ENCODE measurements at regions not wholly inside any gene's neighbourhood (a gene's known extent, or its start where the extent isn't known, plus 50 kb on each side); places are given as distances from the start of the nearest gene placed in this dataset.

- no peak for TF ChIP-seq TOX (CRISPR knock-in tag; IDR thresholded peaks at IDR 0.05; ENCODE audit: borderline replicate concordance)
- no peak for TF ChIP-seq ESRRG (CRISPR knock-in tag; IDR thresholded peaks at IDR 0.05)
- TF ChIP-seq ZNF565 (CRISPR knock-in tag; conservative IDR thresholded peaks at IDR 0.05; ENCODE audit: low read depth): no peak
- TF ChIP-seq SNAI2 (CRISPR knock-in tag; IDR thresholded peaks at IDR 0.05): no peak
- no peak for TF ChIP-seq GLIS3 (CRISPR knock-in tag; IDR thresholded peaks at IDR 0.05)
- TF ChIP-seq ZNF8 (CRISPR knock-in tag; IDR thresholded peaks at IDR 0.05): no peak
- no peak for TF ChIP-seq ARNTL (CRISPR knock-in tag; IDR thresholded peaks at IDR 0.05; ENCODE audit: borderline replicate concordance, low read depth)
- TF ChIP-seq, protein P1, sequence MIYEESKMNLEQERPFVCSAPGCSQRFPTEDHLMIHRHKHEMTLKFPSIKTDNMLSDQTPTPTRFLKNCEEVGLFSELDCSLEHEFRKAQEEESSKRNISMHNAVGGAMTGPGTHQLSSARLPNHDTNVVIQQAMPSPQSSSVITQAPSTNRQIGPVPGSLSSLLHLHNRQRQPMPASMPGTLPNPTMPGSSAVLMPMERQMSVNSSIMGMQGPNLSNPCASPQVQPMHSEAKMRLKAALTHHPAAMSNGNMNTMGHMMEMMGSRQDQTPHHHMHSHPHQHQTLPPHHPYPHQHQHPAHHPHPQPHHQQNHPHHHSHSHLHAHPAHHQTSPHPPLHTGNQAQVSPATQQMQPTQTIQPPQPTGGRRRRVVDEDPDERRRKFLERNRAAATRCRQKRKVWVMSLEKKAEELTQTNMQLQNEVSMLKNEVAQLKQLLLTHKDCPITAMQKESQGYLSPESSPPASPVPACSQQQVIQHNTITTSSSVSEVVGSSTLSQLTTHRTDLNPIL (CRISPR knock-in tag; IDR thresholded peaks at IDR 0.05; ENCODE audit: low read depth): no peak
- no peak for TF ChIP-seq TCF4 (CRISPR knock-in tag; IDR thresholded peaks at IDR 0.05; ENCODE audit: borderline replicate concordance)
- no peak for ATAC-seq
These were observed 441.4 kb downstream of the PCDH20 start for GRCh38 chr13:60974296-60974695.

GRCh38 chr13:60973529-60973928 lies 442.1 kb downstream of the PCDH20 start:
- TF ChIP-seq, protein P1 (CRISPR knock-in tag; IDR thresholded peaks at IDR 0.05; ENCODE audit: low read depth): no peak
- TF ChIP-seq ZNF565 (CRISPR knock-in tag; conservative IDR thresholded peaks at IDR 0.05; ENCODE audit: low read depth) (no peak), RARB (CRISPR knock-in tag; IDR thresholded peaks at IDR 0.05) (no peak), CSRNP3 (CRISPR knock-in tag; IDR thresholded peaks at IDR 0.05) (no peak), TOX (CRISPR knock-in tag; IDR thresholded peaks at IDR 0.05; ENCODE audit: borderline replicate concordance) (no peak), TCF4 (CRISPR knock-in tag; IDR thresholded peaks at IDR 0.05; ENCODE audit: borderline replicate concordance) (no peak), ARNTL (CRISPR knock-in tag; IDR thresholded peaks at IDR 0.05; ENCODE audit: borderline replicate concordance, low read depth) (no peak), GLIS3 (CRISPR knock-in tag; IDR thresholded peaks at IDR 0.05) (no peak), ZFP30 (CRISPR knock-in tag; IDR thresholded peaks at IDR 0.05) (no peak)
- TF ChIP-seq, protein P2, sequence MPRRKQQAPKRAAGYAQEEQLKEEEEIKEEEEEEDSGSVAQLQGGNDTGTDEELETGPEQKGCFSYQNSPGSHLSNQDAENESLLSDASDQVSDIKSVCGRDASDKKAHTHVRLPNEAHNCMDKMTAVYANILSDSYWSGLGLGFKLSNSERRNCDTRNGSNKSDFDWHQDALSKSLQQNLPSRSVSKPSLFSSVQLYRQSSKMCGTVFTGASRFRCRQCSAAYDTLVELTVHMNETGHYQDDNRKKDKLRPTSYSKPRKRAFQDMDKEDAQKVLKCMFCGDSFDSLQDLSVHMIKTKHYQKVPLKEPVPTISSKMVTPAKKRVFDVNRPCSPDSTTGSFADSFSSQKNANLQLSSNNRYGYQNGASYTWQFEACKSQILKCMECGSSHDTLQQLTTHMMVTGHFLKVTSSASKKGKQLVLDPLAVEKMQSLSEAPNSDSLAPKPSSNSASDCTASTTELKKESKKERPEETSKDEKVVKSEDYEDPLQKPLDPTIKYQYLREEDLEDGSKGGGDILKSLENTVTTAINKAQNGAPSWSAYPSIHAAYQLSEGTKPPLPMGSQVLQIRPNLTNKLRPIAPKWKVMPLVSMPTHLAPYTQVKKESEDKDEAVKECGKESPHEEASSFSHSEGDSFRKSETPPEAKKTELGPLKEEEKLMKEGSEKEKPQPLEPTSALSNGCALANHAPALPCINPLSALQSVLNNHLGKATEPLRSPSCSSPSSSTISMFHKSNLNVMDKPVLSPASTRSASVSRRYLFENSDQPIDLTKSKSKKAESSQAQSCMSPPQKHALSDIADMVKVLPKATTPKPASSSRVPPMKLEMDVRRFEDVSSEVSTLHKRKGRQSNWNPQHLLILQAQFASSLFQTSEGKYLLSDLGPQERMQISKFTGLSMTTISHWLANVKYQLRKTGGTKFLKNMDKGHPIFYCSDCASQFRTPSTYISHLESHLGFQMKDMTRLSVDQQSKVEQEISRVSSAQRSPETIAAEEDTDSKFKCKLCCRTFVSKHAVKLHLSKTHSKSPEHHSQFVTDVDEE (CRISPR knock-in tag; IDR thresholded peaks at IDR 0.05): no peak
- no peak for ATAC-seq

- no peak for ATAC-seq
- TF ChIP-seq PPARA (CRISPR knock-in tag; IDR thresholded peaks at IDR 0.05; ENCODE audit: borderline replicate concordance) (no peak), TCF4 (CRISPR knock-in tag; IDR thresholded peaks at IDR 0.05; ENCODE audit: borderline replicate concordance) (no peak), BACH2 (CRISPR knock-in tag; IDR thresholded peaks at IDR 0.05; ENCODE audit: borderline replicate concordance) (no peak)
- TF ChIP-seq, protein P2 (CRISPR knock-in tag; IDR thresholded peaks at IDR 0.05): no peak
- TF ChIP-seq, protein P3, sequence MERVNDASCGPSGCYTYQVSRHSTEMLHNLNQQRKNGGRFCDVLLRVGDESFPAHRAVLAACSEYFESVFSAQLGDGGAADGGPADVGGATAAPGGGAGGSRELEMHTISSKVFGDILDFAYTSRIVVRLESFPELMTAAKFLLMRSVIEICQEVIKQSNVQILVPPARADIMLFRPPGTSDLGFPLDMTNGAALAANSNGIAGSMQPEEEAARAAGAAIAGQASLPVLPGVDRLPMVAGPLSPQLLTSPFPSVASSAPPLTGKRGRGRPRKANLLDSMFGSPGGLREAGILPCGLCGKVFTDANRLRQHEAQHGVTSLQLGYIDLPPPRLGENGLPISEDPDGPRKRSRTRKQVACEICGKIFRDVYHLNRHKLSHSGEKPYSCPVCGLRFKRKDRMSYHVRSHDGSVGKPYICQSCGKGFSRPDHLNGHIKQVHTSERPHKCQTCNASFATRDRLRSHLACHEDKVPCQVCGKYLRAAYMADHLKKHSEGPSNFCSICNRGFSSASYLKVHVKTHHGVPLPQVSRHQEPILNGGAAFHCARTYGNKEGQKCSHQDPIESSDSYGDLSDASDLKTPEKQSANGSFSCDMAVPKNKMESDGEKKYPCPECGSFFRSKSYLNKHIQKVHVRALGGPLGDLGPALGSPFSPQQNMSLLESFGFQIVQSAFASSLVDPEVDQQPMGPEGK (CRISPR knock-in tag; IDR thresholded peaks at IDR 0.05; ENCODE audit: borderline replicate concordance): no peak
These were observed 444.9 kb downstream of the PCDH20 start for GRCh38 chr13:60970736-60971135.

Measured in SK-N-SH treated with all-trans-retinoic acid at 6 μM for 48 hours (cell line).